Activated CD4-positive, alpha-beta memory T cell treated with anti-CD3 and anti-CD28 coated beads, Interleukin-2, amount 10 ng/mL, durations not matched to agents 7 days and 5 days (primary cell): ENCODE measurements at regions not wholly inside any gene's neighbourhood (a gene's known extent, or its start where the extent isn't known, plus 50 kb on each side); places are given as distances from the start of the nearest gene placed in this dataset.

Experiments used
- CTCF ChIA-PET: fragments of 350-600 bp; sonication (Branson Sonifier 250); formaldehyde crosslinking; loops from one replicate; lab custom pipeline; 2021; ENCODE audit warnings: antibody characterized with exemption, inconsistent platforms; lab: Charles Lee
- POLR2A ChIA-PET: fragments of 350-600 bp; sonication (Branson Sonifier 250); formaldehyde crosslinking; loops from one replicate; lab custom pipeline; 2021; ENCODE audit warnings: antibody characterized with exemption; lab: Charles Lee
- DNase-seq: peaks from one replicate; pipeline ENCODE4 v3.0.0-alpha.2; 2020
- H3K27ac Mint-ChIP-seq: one replicate; pipeline ENCODE4 v1.8.0; 2021; ENCODE audit warnings: mild to moderate bottlenecking, mixed read lengths
- H3K27me3 Mint-ChIP-seq: one replicate; pipeline ENCODE4 v1.8.0; 2021; ENCODE audit warnings: mixed read lengths
- H3K36me3 Mint-ChIP-seq: one replicate; pipeline ENCODE4 v1.8.0; 2021; ENCODE audit warnings: low read depth, mixed read lengths
- H3K4me1 Mint-ChIP-seq: one replicate; pipeline ENCODE4 v1.8.0; 2021; ENCODE audit warnings: mixed read lengths
- H3K4me3 Mint-ChIP-seq: one replicate; pipeline ENCODE4 v1.8.0; 2021; ENCODE audit warnings: mild to moderate bottlenecking, mixed read lengths
- H3K9me3 Mint-ChIP-seq: one replicate; pipeline ENCODE4 v1.8.0; 2021; ENCODE audit warnings: mixed read lengths

GRCh38 chr16:51085271-51085670, 65.8 kb downstream of the SALL1 start:
- Mint-ChIP-seq H3K4me3 (no peak overlapping the region), H3K27ac (no peak overlapping the region), H3K27me3 (no peaks in the 10 kb centered on the region), H3K4me1 (no peaks in the 10 kb centered on the region), H3K9me3 (peaks cover 3% of the 10 kb centered on the region), H3K36me3 (no peaks in the 10 kb centered on the region)
- no peak for DNase-seq
- ChIA-PET CTCF (no interaction called here), POLR2A (no interaction called here)

- CTCF ChIA-PET = no interaction called here
- Mint-ChIP-seq H3K27ac (no peak overlapping the region), H3K4me1 (no peaks in the 10 kb centered on the region), H3K4me3 (no peak overlapping the region), H3K9me3 (peaks cover 3% of the 10 kb centered on the region), H3K27me3 (no peaks in the 10 kb centered on the region), H3K36me3 (no peaks in the 10 kb centered on the region)
- DNase-seq = no peak
- POLR2A ChIA-PET = no interaction called here
Observed at GRCh38 chr16:51084074-51084928, 66.8 kb downstream of the SALL1 start.

GRCh38 chr16:51072591-51072990, 78.5 kb downstream of the SALL1 start:
- Mint-ChIP-seq H3K4me1 (no peaks in the 10 kb centered on the region), H3K27ac (no peak overlapping the region), H3K36me3 (no peaks in the 10 kb centered on the region), H3K4me3 (no peak overlapping the region), H3K27me3 (no peaks in the 10 kb centered on the region), H3K9me3 (no peaks in the 10 kb centered on the region)
- ChIA-PET CTCF (no interaction called here), POLR2A (no interaction called here)
- no peak for DNase-seq

GRCh38 chr16:51071326-51071725, 79.7 kb downstream of the SALL1 start:
- CTCF ChIA-PET = no interaction called here
- POLR2A ChIA-PET = no interaction called here
- Mint-ChIP-seq H3K4me1 (no peaks in the 10 kb centered on the region), H3K27ac (no peak overlapping the region), H3K27me3 (no peaks in the 10 kb centered on the region), H3K4me3 (no peak overlapping the region), H3K36me3 (no peaks in the 10 kb centered on the region), H3K9me3 (no peaks in the 10 kb centered on the region)
- no peak for DNase-seq

GRCh38 chr16:51067352-51067751, 83.7 kb downstream of the SALL1 start:
- Mint-ChIP-seq H3K4me1 (no peaks in the 10 kb centered on the region), H3K27ac (no peak overlapping the region), H3K9me3 (no peaks in the 10 kb centered on the region), H3K36me3 (no peaks in the 10 kb centered on the region), H3K4me3 (no peak overlapping the region), H3K27me3 (no peaks in the 10 kb centered on the region)
- ChIA-PET POLR2A (no interaction called here), CTCF (no interaction called here)
- DNase-seq = no peak

- CTCF ChIA-PET = no interaction called here
- Mint-ChIP-seq H3K4me1 (no peaks in the 10 kb centered on the region), H3K9me3 (no peaks in the 10 kb centered on the region), H3K27ac (no peak overlapping the region), H3K36me3 (no peaks in the 10 kb centered on the region), H3K4me3 (no peak overlapping the region), H3K27me3 (peaks cover under 1% of the 10 kb centered on the region)
- no peak for DNase-seq
- POLR2A ChIA-PET = no interaction called here
Observed at GRCh38 chr16:51062039-51062438, 89.0 kb downstream of the SALL1 start.

GRCh38 chr16:51061328-51061727, 89.7 kb downstream of the SALL1 start:
- Mint-ChIP-seq H3K4me1 (no peaks in the 10 kb centered on the region), H3K27ac (no peak overlapping the region), H3K36me3 (no peaks in the 10 kb centered on the region), H3K9me3 (no peaks in the 10 kb centered on the region), H3K4me3 (no peak overlapping the region), H3K27me3 (peaks cover 1% of the 10 kb centered on the region)
- no peak for DNase-seq
- CTCF ChIA-PET = no interaction called here
- POLR2A ChIA-PET = no interaction called here

GRCh38 chr16:51057969-51058337, 93.1 kb downstream of the SALL1 start:
- no peaks in the 10 kb centered on the region for H3K4me1 Mint-ChIP-seq
- no peaks in the 10 kb centered on the region for H3K9me3 Mint-ChIP-seq
- H3K36me3 Mint-ChIP-seq = no peaks in the 10 kb centered on the region
- no peak for DNase-seq
- CTCF ChIA-PET = no interaction called here
- H3K4me3 Mint-ChIP-seq = no peak overlapping the region
- no peak overlapping the region for H3K27ac Mint-ChIP-seq
- POLR2A ChIA-PET = no interaction called here
- peaks cover 1% of the 10 kb centered on the region for H3K27me3 Mint-ChIP-seq

- Mint-ChIP-seq H3K27ac (no peak overlapping the region), H3K36me3 (no peaks in the 10 kb centered on the region), H3K9me3 (no peaks in the 10 kb centered on the region), H3K27me3 (peaks cover 1% of the 10 kb centered on the region), H3K4me1 (no peaks in the 10 kb centered on the region), H3K4me3 (no peak overlapping the region)
- DNase-seq = no peak
- ChIA-PET CTCF (no interaction called here), POLR2A (no interaction called here)
Observed at GRCh38 chr16:51057102-51057793, 93.8 kb downstream of the SALL1 start.

- no peak overlapping the region for H3K4me3 Mint-ChIP-seq
- H3K36me3 Mint-ChIP-seq = no peaks in the 10 kb centered on the region
- CTCF ChIA-PET = no interaction called here
- peaks cover 1% of the 10 kb centered on the region for H3K27me3 Mint-ChIP-seq
- POLR2A ChIA-PET = no interaction called here
- H3K27ac Mint-ChIP-seq = no peak overlapping the region
- no peaks in the 10 kb centered on the region for H3K9me3 Mint-ChIP-seq
- DNase-seq = no peak
- H3K4me1 Mint-ChIP-seq = no peaks in the 10 kb centered on the region
Observed at GRCh38 chr16:51056331-51056730, 94.7 kb downstream of the SALL1 start.

- Mint-ChIP-seq H3K4me1 (no peaks in the 10 kb centered on the region), H3K9me3 (no peaks in the 10 kb centered on the region), H3K27ac (no peak overlapping the region), H3K27me3 (peaks cover 1% of the 10 kb centered on the region), H3K36me3 (no peaks in the 10 kb centered on the region), H3K4me3 (no peak overlapping the region)
- ChIA-PET POLR2A (no interaction called here), CTCF (no interaction called here)
- DNase-seq = no peak
Observed at GRCh38 chr16:51055434-51055833, 95.6 kb downstream of the SALL1 start.

- H3K27ac Mint-ChIP-seq = no peak overlapping the region
- no peaks in the 10 kb centered on the region for H3K36me3 Mint-ChIP-seq
- no peak for DNase-seq
- peaks cover 3% of the 10 kb centered on the region for H3K27me3 Mint-ChIP-seq
- no peaks in the 10 kb centered on the region for H3K9me3 Mint-ChIP-seq
- H3K4me3 Mint-ChIP-seq = no peak overlapping the region
- POLR2A ChIA-PET = no interaction called here
- no peaks in the 10 kb centered on the region for H3K4me1 Mint-ChIP-seq
- CTCF ChIA-PET = no interaction called here
Observed at GRCh38 chr16:51053775-51054174, 97.3 kb downstream of the SALL1 start.

- H3K27me3 Mint-ChIP-seq = peaks cover 2% of the 10 kb centered on the region
- no peak for DNase-seq
- no peaks in the 10 kb centered on the region for H3K36me3 Mint-ChIP-seq
- H3K9me3 Mint-ChIP-seq = no peaks in the 10 kb centered on the region
- no peak overlapping the region for H3K27ac Mint-ChIP-seq
- H3K4me3 Mint-ChIP-seq = no peak overlapping the region
- H3K4me1 Mint-ChIP-seq = no peaks in the 10 kb centered on the region
- ChIA-PET POLR2A (no interaction called here), CTCF (no interaction called here)
Observed at GRCh38 chr16:51051671-51052070, 99.4 kb downstream of the SALL1 start.

- Mint-ChIP-seq H3K4me1 (no peaks in the 10 kb centered on the region), H3K27ac (no peak overlapping the region), H3K9me3 (no peaks in the 10 kb centered on the region), H3K27me3 (peaks cover 2% of the 10 kb centered on the region), H3K4me3 (no peak overlapping the region), H3K36me3 (no peaks in the 10 kb centered on the region)
- no peak for DNase-seq
- ChIA-PET CTCF (no interaction called here), POLR2A (no interaction called here)
Observed at GRCh38 chr16:51050377-51050706, 100.7 kb downstream of the SALL1 start.
